ENCODE measurements at regions not wholly inside any gene's neighbourhood (a gene's known extent, or its start where the extent isn't known, plus 50 kb on each side); places are given as distances from the start of the nearest gene placed in this dataset.
"Not testable (repeated sequence)": the region's sequence is repeated elsewhere in the genome, so short reads cannot be mapped to it uniquely, and the experiment has no call there.

- Mint-ChIP-seq H3K4me1 (ENCODE audit: low read depth) (no peaks in the 10 kb centered on the region), H3K27me3 (no peaks in the 10 kb centered on the region), H3K9me3 (peaks cover 43% of the 10 kb centered on the region), H3K27ac (no peak overlapping the region), H3K36me3 (ENCODE audit: low read depth) (no peaks in the 10 kb centered on the region), H3K4me3 (no peak overlapping the region)
- intact Hi-C loops (cut with micrococcal nuclease), result no loop called here
Observed at GRCh38 chr13:82202398-82202797, 1679.9 kb downstream of the SLITRK1 start.

GRCh38 chr13:82196087-82196486, 1686.2 kb downstream of the SLITRK1 start:
- intact Hi-C loops (cut with micrococcal nuclease), result no loop called here
- H3K27me3 Mint-ChIP-seq, result no peaks in the 10 kb centered on the region
- H3K9me3 Mint-ChIP-seq, result peaks cover 50% of the 10 kb centered on the region
- H3K27ac Mint-ChIP-seq, result no peak overlapping the region
- no peaks in the 10 kb centered on the region for H3K36me3 Mint-ChIP-seq (ENCODE audit: low read depth)
- no peak overlapping the region for H3K4me3 Mint-ChIP-seq
- H3K4me1 Mint-ChIP-seq (ENCODE audit: low read depth), result no peaks in the 10 kb centered on the region

GRCh38 chr13:82187227-82187626, 1695.0 kb downstream of the SLITRK1 start:
- H3K9me3 Mint-ChIP-seq, result peaks cover 19% of the 10 kb centered on the region
- intact Hi-C loops (cut with micrococcal nuclease), result no loop called here
- H3K27ac Mint-ChIP-seq, result no peak overlapping the region
- no peaks in the 10 kb centered on the region for H3K36me3 Mint-ChIP-seq (ENCODE audit: low read depth)
- H3K27me3 Mint-ChIP-seq, result no peaks in the 10 kb centered on the region
- H3K4me1 Mint-ChIP-seq (ENCODE audit: low read depth), result no peaks in the 10 kb centered on the region
- H3K4me3 Mint-ChIP-seq, result no peak overlapping the region

DNA sequence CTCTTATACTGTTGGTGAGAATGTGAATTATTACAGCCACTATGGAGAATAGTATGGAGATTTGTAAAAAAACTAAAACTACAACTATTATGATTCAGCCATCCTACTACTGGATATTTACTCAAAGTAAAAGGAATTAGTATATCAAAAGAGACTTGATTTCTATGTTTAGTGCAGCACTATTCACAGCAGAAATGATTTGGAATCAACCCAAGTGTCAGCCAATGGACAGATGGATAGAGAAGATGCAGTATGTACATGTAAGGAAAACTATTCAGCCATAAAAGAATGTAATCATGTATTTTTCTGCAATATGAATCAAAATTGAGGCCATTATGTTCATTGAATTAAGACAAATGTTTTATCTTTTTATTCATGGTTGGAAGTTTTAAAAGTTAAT, 1705.5 kb downstream of the SLITRK1 start:
- no peak overlapping the region for H3K27ac Mint-ChIP-seq
- peaks cover 32% of the 10 kb centered on the region for H3K9me3 Mint-ChIP-seq
- no peaks in the 10 kb centered on the region for H3K36me3 Mint-ChIP-seq (ENCODE audit: low read depth)
- no peak overlapping the region for H3K4me3 Mint-ChIP-seq
- H3K4me1 Mint-ChIP-seq (ENCODE audit: low read depth), result no peaks in the 10 kb centered on the region
- no peaks in the 10 kb centered on the region for H3K27me3 Mint-ChIP-seq
- intact Hi-C loops (cut with micrococcal nuclease), result no loop called here

GRCh38 chr13:82165396-82166174, 1716.7 kb downstream of the SLITRK1 start:
- Mint-ChIP-seq H3K27ac (no peak overlapping the region), H3K4me1 (ENCODE audit: low read depth) (no peaks in the 10 kb centered on the region), H3K9me3 (peaks cover 78% of the 10 kb centered on the region), H3K36me3 (ENCODE audit: low read depth) (no peaks in the 10 kb centered on the region), H3K27me3 (no peaks in the 10 kb centered on the region), H3K4me3 (no peak overlapping the region)
- intact Hi-C loops (cut with micrococcal nuclease), result no loop called here

GRCh38 chr13:82164780-82165395, 1717.4 kb downstream of the SLITRK1 start:
- peaks cover 71% of the 10 kb centered on the region for H3K9me3 Mint-ChIP-seq
- H3K4me1 Mint-ChIP-seq (ENCODE audit: low read depth); H3K36me3 Mint-ChIP-seq (ENCODE audit: low read depth); H3K27me3 Mint-ChIP-seq; H3K27ac Mint-ChIP-seq; intact Hi-C loops (cut with micrococcal nuclease); H3K4me3 Mint-ChIP-seq: not testable (repeated sequence)

DNA sequence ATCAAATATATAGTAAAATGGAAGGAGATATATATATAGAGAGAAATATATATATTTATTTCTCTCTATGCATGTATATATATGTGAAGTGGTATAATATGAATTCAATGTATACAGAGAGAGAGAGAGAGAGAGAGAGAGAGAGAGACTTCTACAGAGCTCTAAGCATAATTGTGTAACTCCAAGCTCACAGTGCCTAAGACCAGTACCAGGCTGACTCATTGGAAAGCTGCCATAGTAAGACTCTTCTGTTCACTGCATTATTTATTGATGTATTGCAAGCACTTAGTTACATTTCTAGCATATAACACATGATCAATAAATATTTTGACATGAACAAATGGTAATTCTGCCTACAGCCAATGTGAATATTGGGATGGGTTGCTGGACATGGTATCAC, 1734.7 kb downstream of the SLITRK1 start:
- Mint-ChIP-seq H3K36me3 (ENCODE audit: low read depth) (no peaks in the 10 kb centered on the region), H3K4me3 (no peak overlapping the region), H3K9me3 (no peaks in the 10 kb centered on the region), H3K27ac (no peak overlapping the region), H3K27me3 (no peaks in the 10 kb centered on the region), H3K4me1 (ENCODE audit: low read depth) (no peaks in the 10 kb centered on the region)
- intact Hi-C loops (cut with micrococcal nuclease), result no loop called here

DNA sequence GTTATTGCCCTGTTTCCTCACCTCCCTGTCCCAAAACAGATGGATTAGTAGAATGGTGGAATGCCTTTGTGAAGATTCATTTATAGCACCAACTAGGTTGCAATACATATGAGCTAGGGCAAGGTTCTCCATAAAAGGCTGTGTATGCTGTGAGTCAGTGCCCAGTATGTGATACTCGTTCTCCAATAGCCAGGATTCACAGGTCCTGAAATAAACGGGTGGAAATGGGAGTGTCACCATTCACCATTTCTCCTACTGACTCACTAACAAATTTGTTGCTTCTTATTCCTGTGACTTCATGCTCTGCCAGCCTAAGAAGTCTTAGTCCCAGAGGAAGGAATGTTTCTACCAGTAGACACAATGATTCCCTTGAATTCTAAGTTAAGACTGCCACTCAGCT, 1745.4 kb downstream of the SLITRK1 start:
- Mint-ChIP-seq H3K27ac (no peak overlapping the region), H3K27me3 (no peaks in the 10 kb centered on the region), H3K36me3 (ENCODE audit: low read depth) (no peaks in the 10 kb centered on the region), H3K9me3 (peaks cover 20% of the 10 kb centered on the region), H3K4me1 (ENCODE audit: low read depth) (no peaks in the 10 kb centered on the region), H3K4me3 (no peak overlapping the region)
- intact Hi-C loops (cut with micrococcal nuclease), result no loop called here

GRCh38 chr13:82129281-82129680, 1753.0 kb downstream of the SLITRK1 start:
- Mint-ChIP-seq H3K9me3 (peaks cover 23% of the 10 kb centered on the region), H3K4me3 (no peak overlapping the region), H3K36me3 (ENCODE audit: low read depth) (no peaks in the 10 kb centered on the region), H3K27me3 (no peaks in the 10 kb centered on the region), H3K4me1 (ENCODE audit: low read depth) (no peaks in the 10 kb centered on the region), H3K27ac (no peak overlapping the region)
- intact Hi-C loops (cut with micrococcal nuclease), result no loop called here

DNA sequence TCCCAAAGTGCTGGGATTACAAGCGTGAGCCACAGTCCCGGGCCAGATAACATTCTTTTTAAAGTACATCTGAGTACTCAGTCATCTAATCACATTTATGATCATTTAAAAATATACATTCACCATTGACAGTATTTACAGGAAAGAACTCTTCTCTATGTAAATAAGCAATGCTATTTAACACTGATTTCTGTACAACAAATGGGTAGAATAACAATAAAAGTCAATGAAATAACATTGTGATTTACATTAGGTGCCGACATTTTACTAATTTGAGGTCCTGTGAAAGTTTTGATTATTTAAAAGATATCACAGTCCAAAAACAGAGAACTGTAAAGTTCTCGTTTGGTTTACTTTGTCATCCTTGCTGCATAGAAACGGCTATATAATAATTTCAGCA, 1763.7 kb downstream of the SLITRK1 start:
- intact Hi-C loops (cut with micrococcal nuclease), result no loop called here
- Mint-ChIP-seq H3K27me3 (no peaks in the 10 kb centered on the region), H3K9me3 (peaks cover 18% of the 10 kb centered on the region), H3K27ac (no peak overlapping the region), H3K36me3 (ENCODE audit: low read depth) (no peaks in the 10 kb centered on the region), H3K4me1 (ENCODE audit: low read depth) (no peaks in the 10 kb centered on the region), H3K4me3 (no peak overlapping the region)

- H3K27ac Mint-ChIP-seq, result no peak overlapping the region
- intact Hi-C loops (cut with micrococcal nuclease), result no loop called here
Observed at GRCh38 chr13:82116422-82116989, 1765.8 kb downstream of the SLITRK1 start.

GRCh38 chr13:82115391-82115790, 1766.9 kb downstream of the SLITRK1 start:
- Mint-ChIP-seq H3K36me3 (ENCODE audit: low read depth) (no peaks in the 10 kb centered on the region), H3K9me3 (peaks cover 26% of the 10 kb centered on the region), H3K4me3 (no peak overlapping the region), H3K4me1 (ENCODE audit: low read depth) (no peaks in the 10 kb centered on the region), H3K27me3 (no peaks in the 10 kb centered on the region), H3K27ac (no peak overlapping the region)
- intact Hi-C loops (cut with micrococcal nuclease), result no loop called here

More at GRCh38 chr13:82116422-82116989, 1765.8 kb downstream of the SLITRK1 start:
- no peaks in the 10 kb centered on the region for H3K27me3 Mint-ChIP-seq
- H3K4me1 Mint-ChIP-seq (ENCODE audit: low read depth), result no peaks in the 10 kb centered on the region
- no peaks in the 10 kb centered on the region for H3K36me3 Mint-ChIP-seq (ENCODE audit: low read depth)
- H3K4me3 Mint-ChIP-seq, result no peak overlapping the region
- H3K9me3 Mint-ChIP-seq, result peaks cover 17% of the 10 kb centered on the region

GRCh38 chr13:82096256-82096655, 1755.3 kb upstream of the SPRY2 start:
- intact Hi-C loops (cut with micrococcal nuclease), result no loop called here
- Mint-ChIP-seq H3K9me3 (peaks cover 38% of the 10 kb centered on the region), H3K4me3 (no peak overlapping the region), H3K4me1 (ENCODE audit: low read depth) (no peaks in the 10 kb centered on the region), H3K27ac (no peak overlapping the region), H3K36me3 (ENCODE audit: low read depth) (no peaks in the 10 kb centered on the region), H3K27me3 (no peaks in the 10 kb centered on the region)

DNA sequence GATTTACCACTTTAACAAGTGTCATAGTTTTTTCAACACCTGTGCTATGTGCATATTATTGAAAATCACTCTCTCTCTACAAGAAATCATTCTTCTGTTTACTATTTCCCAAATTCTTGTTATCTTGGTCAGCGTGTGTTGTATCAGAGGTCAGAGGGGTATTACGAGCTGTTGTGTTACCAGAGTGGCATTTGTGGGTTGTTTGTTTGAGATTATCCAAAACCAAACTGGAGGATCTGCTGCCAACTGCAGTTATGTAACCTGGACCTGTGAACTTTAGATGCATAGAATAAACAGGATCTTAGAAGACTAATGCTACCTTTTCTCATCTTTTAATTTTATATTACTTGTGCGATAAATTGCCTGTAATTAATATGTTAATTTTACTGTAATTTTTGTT, 1751.4 kb upstream of the SPRY2 start:
- Mint-ChIP-seq H3K27me3 (no peaks in the 10 kb centered on the region), H3K36me3 (ENCODE audit: low read depth) (no peaks in the 10 kb centered on the region), H3K4me1 (ENCODE audit: low read depth) (no peaks in the 10 kb centered on the region), H3K27ac (no peak overlapping the region), H3K4me3 (no peak overlapping the region), H3K9me3 (peaks cover 47% of the 10 kb centered on the region)
- intact Hi-C loops (cut with micrococcal nuclease), result no loop called here

All from dendritic cell treated with granulocyte-macrophage colony-stimulating factor and Interleukin-4, amounts not matched to agents 40 ng/mL and 50 ng/mL, for 4 days (primary cell).